Tibial nerve (tissue), 4 donors: ENCODE measurements at regions not wholly inside any gene's neighbourhood (a gene's known extent, or its start where the extent isn't known, plus 50 kb on each side); places are given as distances from the start of the nearest gene placed in this dataset.
A peak's percentile ranks its signal among the peaks of the same experiment; 100 is the strongest.

Experiments
- DNase-seq, 2 donors: peaks; one replicate each; pipeline ENCODE4 v3.0.0-alpha.2; 2019; ENCODE audit warnings: low spot score in 2 of 2
- H3K27ac ChIP-seq, 4 donors: fragments of 200-600 bp; sonication (generic) in 3 of 4; one replicate each; pipeline ENCODE4 v1.5.1; 2017 to 2019; ENCODE audit warnings: mild to moderate bottlenecking in 1 of 4
- H3K27me3 ChIP-seq, 2 donors: fragments of 200-600 bp; sonication (generic) in 1 of 2; one replicate each; pipeline versions ENCODE4 v1.5.1 to v1.6.0; 2017 to 2019
- H3K36me3 ChIP-seq, 3 donors: fragments of 200-600 bp; sonication (generic); one replicate each; pipeline ENCODE4 v1.5.1; 2018 to 2019
- H3K4me1 ChIP-seq, 4 donors: fragments of 200-600 bp; sonication (generic) in 3 of 4; one replicate each; pipeline ENCODE4 v1.5.1; 2017 to 2019
- H3K4me3 ChIP-seq, 4 donors: fragments of 200-600 bp; sonication (generic) in 3 of 4; one replicate each; pipeline ENCODE4 v1.5.1; 2017 to 2019; ENCODE audit warnings: mild to moderate bottlenecking in 1 of 4, moderate library complexity in 1 of 4
- H3K9me3 ChIP-seq, 4 donors: fragments of 200-600 bp; sonication (generic) in 3 of 4; one replicate each; pipeline ENCODE4 v1.5.1; 2017 to 2019
- EP300 ChIP-seq, 2 donors: sonication (generic); formaldehyde crosslinking; IDR thresholded peaks; one replicate each; pipeline ENCODE4 v1.6.1; 2017; ENCODE audit warnings: antibody characterized with exemption in 2 of 2, mild to moderate bottlenecking in 1 of 2
- POLR2A ChIP-seq, 2 donors: fragments of 450-650 bp; IDR thresholded peaks; one replicate each; pipeline ENCODE4 v1.6.1; 2017; ENCODE audit warnings: antibody characterized with exemption in 2 of 2, mild to moderate bottlenecking in 2 of 2, moderate library complexity in 2 of 2
- WGBS, 2 donors: methylation state at CpG; one replicate each; pipeline ENCODE4 v1.1.5; 2018; 5-methylcytosine and 5-hydroxymethylcytosine counted together
- TF ChIP-seq, protein P1 (sequence below), 5 experiments: fragments of 200-600 bp in 3 of 5; fragments of 450-650 bp in 2 of 5; sonication (generic) in 3 of 5; IDR thresholded peaks; one replicate each; pipeline ENCODE4 v1.5.1; 2016 to 2019; ENCODE audit warnings: antibody characterized with exemption in 5 of 5, mild to moderate bottlenecking in 3 of 5, moderate library complexity in 2 of 5

DNA sequence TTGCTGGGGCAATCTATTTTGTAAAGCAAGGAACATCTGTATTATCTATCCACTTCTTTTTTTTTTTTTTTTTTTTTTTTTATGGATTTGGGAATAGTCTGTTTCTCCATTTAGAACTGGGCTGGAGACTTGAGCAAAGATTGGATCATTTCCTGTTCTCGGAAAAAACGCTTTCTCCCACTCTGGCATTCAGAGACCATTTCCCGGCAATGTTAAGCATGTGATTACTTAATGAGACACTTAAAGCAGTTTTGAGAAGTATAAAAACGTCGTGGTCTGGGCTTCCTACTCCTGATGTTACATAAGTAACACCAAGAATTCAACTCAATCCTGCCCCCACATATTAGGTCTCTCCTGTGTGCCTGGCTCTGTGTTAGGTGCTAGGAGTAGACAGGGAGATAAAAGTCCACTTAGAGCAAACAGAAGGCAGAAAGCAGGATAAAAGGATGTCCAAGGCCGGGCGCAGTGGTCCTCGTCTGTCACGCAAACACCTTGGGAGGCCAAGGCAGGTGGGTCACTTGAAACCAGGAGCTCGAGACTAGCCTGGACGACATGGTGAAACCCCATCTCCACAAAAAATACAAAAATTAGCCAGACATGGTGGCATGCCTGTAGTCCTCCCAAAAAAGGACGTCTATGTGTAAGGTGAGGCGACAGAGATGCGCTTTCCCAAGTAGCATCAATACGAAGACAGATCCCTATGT is 152.1 kb upstream of the GSC start:
- TF ChIP-seq EP300 (IDR thresholded peaks at IDR 0.05) = peak in 1 of 2 donors; percentile 57
- TF ChIP-seq, protein P1, sequence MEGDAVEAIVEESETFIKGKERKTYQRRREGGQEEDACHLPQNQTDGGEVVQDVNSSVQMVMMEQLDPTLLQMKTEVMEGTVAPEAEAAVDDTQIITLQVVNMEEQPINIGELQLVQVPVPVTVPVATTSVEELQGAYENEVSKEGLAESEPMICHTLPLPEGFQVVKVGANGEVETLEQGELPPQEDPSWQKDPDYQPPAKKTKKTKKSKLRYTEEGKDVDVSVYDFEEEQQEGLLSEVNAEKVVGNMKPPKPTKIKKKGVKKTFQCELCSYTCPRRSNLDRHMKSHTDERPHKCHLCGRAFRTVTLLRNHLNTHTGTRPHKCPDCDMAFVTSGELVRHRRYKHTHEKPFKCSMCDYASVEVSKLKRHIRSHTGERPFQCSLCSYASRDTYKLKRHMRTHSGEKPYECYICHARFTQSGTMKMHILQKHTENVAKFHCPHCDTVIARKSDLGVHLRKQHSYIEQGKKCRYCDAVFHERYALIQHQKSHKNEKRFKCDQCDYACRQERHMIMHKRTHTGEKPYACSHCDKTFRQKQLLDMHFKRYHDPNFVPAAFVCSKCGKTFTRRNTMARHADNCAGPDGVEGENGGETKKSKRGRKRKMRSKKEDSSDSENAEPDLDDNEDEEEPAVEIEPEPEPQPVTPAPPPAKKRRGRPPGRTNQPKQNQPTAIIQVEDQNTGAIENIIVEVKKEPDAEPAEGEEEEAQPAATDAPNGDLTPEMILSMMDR (IDR thresholded peaks at IDR 0.05) = no peak
- TF ChIP-seq POLR2A (IDR thresholded peaks at IDR 0.05) = no peak
- 74 to 79% methylated on average over 15 of the region's 15 CpGs for WGBS, 2 donors
- H3K27ac ChIP-seq = peak overlapping the region in 1 of 4 donors; percentile 55
- H3K4me1 ChIP-seq = peaks cover 0 to 4% (median 0%) of the 10 kb centered on the region in 4 donors
- H3K36me3 ChIP-seq = no peaks in the 10 kb centered on the region
- H3K9me3 ChIP-seq = no peaks in the 10 kb centered on the region
- H3K4me3 ChIP-seq = no peak overlapping the region
- H3K27me3 ChIP-seq = no peaks in the 10 kb centered on the region
- DNase-seq = peak in 1 of 2 donors; percentile 40

DNA sequence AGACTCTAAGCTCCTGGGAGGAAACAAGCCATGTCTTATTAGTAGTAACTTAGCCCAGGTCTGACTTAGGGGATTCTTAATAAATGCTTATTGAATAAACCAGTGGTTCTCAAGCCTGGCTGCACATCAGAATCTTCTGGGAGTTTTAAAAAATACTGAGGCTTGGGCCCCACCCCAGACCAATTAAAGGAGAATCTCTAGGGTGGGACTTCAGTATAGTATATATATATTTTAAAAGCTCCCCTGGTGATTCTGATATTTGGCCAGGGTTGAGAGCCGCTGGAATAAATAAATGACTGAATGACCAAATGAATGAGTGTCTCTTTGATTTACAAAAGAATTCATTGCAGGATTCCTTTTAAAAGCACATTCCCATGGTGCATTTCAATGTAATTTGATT is 151.5 kb upstream of the GSC start:
- DNase-seq = no peak
- WGBS, 2 donors = 57 to 67% methylated on average over 1 of the region's 1 CpG
- TF ChIP-seq EP300 (IDR thresholded peaks at IDR 0.05) = no peak
- TF ChIP-seq, protein P1 (IDR thresholded peaks at IDR 0.05) = no peak
- TF ChIP-seq POLR2A (IDR thresholded peaks at IDR 0.05) = no peak
- Histone ChIP-seq H3K4me1 (peaks cover 0 to 4% (median 0%) of the 10 kb centered on the region in 4 donors), H3K36me3 (no peaks in the 10 kb centered on the region), H3K27ac (no peak overlapping the region), H3K27me3 (no peaks in the 10 kb centered on the region), H3K4me3 (no peak overlapping the region), H3K9me3 (no peaks in the 10 kb centered on the region)

DNA sequence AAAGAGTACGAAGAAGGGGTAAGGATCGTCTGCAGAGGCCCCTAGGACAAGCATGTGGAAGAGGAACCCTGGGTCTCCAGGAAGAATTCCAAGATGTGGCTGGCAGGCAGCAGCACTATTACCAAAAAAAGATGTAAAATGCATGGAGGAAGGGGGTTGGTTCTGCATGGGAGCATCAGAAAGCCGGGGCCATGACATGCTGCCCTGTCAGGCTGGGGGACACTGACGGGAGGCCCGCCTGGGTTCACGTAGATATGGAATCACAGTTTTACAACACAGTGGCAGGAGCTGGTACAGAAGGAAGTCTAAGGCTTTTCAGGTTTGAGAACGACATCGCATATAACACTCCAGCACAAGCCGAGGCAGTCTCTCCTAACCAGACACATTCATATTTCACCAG is 150.0 kb upstream of the GSC start:
- Histone ChIP-seq H3K27me3 (no peaks in the 10 kb centered on the region), H3K27ac (no peak overlapping the region), H3K4me3 (no peak overlapping the region), H3K4me1 (peaks cover 0 to 4% (median 0%) of the 10 kb centered on the region in 4 donors), H3K36me3 (no peaks in the 10 kb centered on the region), H3K9me3 (no peaks in the 10 kb centered on the region)
- WGBS, 2 donors = 86 to 93% methylated on average over 9 of the region's 9 CpGs
- TF ChIP-seq, protein P1 (IDR thresholded peaks at IDR 0.05) = no peak
- no peak for TF ChIP-seq POLR2A (IDR thresholded peaks at IDR 0.05)
- TF ChIP-seq EP300 (IDR thresholded peaks at IDR 0.05) = no peak
- DNase-seq = no peak

DNA sequence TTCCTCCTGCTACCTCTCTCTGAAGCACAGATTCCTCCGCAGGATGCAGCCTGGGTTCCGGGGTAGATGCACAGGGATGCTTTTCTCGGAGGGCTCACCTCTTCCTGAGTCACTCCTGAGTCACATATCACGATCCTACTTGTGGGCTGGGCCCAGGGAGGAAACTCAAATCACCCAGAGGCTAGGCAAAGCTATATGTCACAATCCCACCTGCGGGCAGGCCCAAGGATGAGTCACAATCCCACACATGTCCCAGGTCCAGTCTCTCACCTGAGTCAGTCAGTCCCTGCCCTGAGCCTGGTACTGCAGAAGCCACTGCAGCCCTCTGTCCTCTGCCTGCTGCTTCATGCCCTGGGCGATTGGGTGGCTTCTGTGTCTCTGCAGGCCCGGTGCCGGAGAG is 149.0 kb upstream of the GSC start:
- Histone ChIP-seq H3K36me3 (no peaks in the 10 kb centered on the region), H3K4me3 (no peak overlapping the region), H3K4me1 (peaks cover 0 to 4% (median 0%) of the 10 kb centered on the region in 4 donors), H3K9me3 (no peaks in the 10 kb centered on the region), H3K27me3 (no peaks in the 10 kb centered on the region), H3K27ac (no peak overlapping the region)
- TF ChIP-seq EP300 (IDR thresholded peaks at IDR 0.05) = no peak
- TF ChIP-seq, protein P1 (IDR thresholded peaks at IDR 0.05) = no peak
- TF ChIP-seq POLR2A (IDR thresholded peaks at IDR 0.05) = no peak
- DNase-seq = no peak
- 82 to 97% methylated on average over 3 to 8 of the region's 8 CpGs for WGBS, 2 donors

DNA sequence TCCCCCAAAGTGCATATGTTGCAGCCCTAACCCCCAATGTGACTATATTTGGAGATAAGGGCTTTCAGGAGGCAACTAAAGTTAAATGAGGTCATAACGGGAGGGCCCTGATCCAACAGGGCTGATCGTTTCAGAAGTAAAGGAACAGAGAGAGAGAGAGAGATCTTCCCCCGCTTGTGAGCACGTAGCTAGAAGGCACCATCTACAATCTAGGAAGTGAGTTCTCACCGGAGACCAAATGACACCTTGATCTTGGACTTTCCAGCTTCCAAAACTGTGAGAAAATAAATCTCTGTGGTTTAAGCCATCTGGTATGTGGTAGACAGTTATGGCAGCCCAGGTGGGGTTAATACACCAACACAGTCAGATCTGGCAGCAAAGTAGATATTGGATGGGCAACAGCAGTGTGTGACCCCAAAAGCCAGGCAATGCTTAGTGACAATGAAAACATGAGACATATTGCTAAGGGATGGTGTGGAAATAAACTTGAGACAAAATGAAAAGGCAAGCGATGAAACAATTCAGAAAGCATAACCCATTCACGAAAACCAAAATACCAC is 147.2 kb upstream of the GSC start:
- TF ChIP-seq POLR2A (IDR thresholded peaks at IDR 0.05) = no peak
- TF ChIP-seq, protein P1 (IDR thresholded peaks at IDR 0.05) = no peak
- TF ChIP-seq EP300 (IDR thresholded peaks at IDR 0.05) = no peak

More for the DNA sequence above, 147.2 kb upstream of the GSC start:
- H3K4me1 ChIP-seq = peaks cover 0 to 4% (median 0%) of the 10 kb centered on the region in 4 donors
- WGBS, 2 donors = 88 to 91% methylated on average over 7 of the region's 7 CpGs
- no peak for DNase-seq
- no peak overlapping the region for H3K4me3 ChIP-seq
- H3K9me3 ChIP-seq = peaks cover 0 to 8% (median 0%) of the 10 kb centered on the region in 4 donors
- no peak overlapping the region for H3K27ac ChIP-seq
- no peaks in the 10 kb centered on the region for H3K36me3 ChIP-seq
- no peaks in the 10 kb centered on the region for H3K27me3 ChIP-seq
